MM.1S (cell line): ENCODE measurements at regions not wholly inside any gene's neighbourhood (a gene's known extent, or its start where the extent isn't known, plus 50 kb on each side); places are given as distances from the start of the nearest gene placed in this dataset.

Experiments
- EZH2 ChIP-seq: fragments of 300-600 bp; sonication (generic); optimal IDR thresholded peaks from 2 replicates; pipeline ENCODE3; 2017; ENCODE audit warnings: low read depth, mild to moderate bottlenecking, antibody characterized with exemption, low read length, mixed read lengths
- EZH2phosphoT487 ChIP-seq: fragments of 300-600 bp; sonication (generic); IDR thresholded peaks from 2 replicates; pipeline ENCODE4 v1.6.1; 2018; ENCODE audit warnings: antibody characterized with exemption, low read length
- TF ChIP-seq, protein P1 (sequence below): fragments of 300-600 bp; sonication (generic); IDR thresholded peaks from 2 replicates; pipeline ENCODE4 v1.5.1; 2016; ENCODE audit warnings: antibody characterized with exemption, low read length, mixed read lengths

DNA sequence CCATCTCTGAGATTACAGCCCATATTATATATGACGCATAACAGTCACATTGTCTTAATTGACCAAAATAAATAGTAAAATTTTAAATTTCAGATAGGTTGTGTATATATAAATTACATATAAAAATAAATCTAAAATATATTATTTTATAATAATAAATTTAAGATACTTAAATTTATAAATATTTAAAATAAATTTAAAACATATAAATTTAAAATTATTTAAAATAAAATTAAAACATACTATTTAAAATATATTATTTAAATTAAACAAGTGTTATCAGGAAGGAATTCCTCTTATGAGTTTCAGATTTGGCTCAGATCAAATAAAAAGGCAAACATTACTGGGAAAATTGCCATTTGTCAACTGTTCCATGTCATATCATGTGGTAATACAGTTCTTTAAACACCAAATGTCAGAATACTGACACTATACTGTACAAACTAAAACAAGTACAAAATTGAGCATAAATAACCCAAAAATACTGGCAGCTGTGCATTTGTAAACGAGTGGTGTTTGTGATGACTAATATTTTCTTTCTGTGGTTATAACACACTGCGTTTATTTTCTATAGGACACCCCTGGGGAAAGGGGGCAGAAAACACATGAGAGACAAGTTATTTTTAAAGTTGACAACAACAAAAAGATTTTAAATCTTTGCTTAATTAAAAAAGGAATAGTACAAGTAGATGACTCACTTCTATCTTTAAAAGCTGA lies 71.3 kb upstream of the DGKB start:
- TF ChIP-seq, protein P1, sequence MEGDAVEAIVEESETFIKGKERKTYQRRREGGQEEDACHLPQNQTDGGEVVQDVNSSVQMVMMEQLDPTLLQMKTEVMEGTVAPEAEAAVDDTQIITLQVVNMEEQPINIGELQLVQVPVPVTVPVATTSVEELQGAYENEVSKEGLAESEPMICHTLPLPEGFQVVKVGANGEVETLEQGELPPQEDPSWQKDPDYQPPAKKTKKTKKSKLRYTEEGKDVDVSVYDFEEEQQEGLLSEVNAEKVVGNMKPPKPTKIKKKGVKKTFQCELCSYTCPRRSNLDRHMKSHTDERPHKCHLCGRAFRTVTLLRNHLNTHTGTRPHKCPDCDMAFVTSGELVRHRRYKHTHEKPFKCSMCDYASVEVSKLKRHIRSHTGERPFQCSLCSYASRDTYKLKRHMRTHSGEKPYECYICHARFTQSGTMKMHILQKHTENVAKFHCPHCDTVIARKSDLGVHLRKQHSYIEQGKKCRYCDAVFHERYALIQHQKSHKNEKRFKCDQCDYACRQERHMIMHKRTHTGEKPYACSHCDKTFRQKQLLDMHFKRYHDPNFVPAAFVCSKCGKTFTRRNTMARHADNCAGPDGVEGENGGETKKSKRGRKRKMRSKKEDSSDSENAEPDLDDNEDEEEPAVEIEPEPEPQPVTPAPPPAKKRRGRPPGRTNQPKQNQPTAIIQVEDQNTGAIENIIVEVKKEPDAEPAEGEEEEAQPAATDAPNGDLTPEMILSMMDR, result no peak
- TF ChIP-seq EZH2, result no peak
- TF ChIP-seq EZH2phosphoT487, result no peak
